Body of pancreas (tissue), 4 donors: ENCODE measurements at regions not wholly inside any gene's neighbourhood (a gene's known extent, or its start where the extent isn't known, plus 50 kb on each side); places are given as distances from the start of the nearest gene placed in this dataset.

ENCODE experiments used
- ATAC-seq: fragments of 150-250 bp; one replicate; pipeline ENCODE4 v1.9.1; 2016
- DNase-seq, 4 donors: peaks; one replicate each; pipeline ENCODE4 v3.0.0-alpha.2; 2019
- H3K27ac ChIP-seq, 4 donors: fragments of 200-600 bp; sonication (generic); 1 replicate in 3 of 4; 2 replicates in 1 of 4; pipeline versions ENCODE4 v1.5.1 to v1.6.1; 2016 to 2019; ENCODE audit warnings: mild to moderate bottlenecking in 1 of 4, mixed read lengths in 1 of 4, moderate library complexity in 1 of 4
- H3K27me3 ChIP-seq, 2 donors: fragments of 200-600 bp; sonication (generic); one replicate each; pipeline ENCODE4 v1.6.0; 2016; ENCODE audit warnings: mild to moderate bottlenecking in 1 of 2
- H3K36me3 ChIP-seq, 2 donors: fragments of 200-600 bp; sonication (generic); replicated peaks in 1 of 2; 2 replicates each; pipeline ENCODE4 v1.5.1; 2016; ENCODE audit warnings: low read depth in 2 of 2; ENCODE audit not compliant: insufficient read depth in 1 of 2
- H3K4me1 ChIP-seq: fragments of 200-600 bp; sonication (generic); one replicate; pipeline ENCODE4 v1.6.0; 2016
- H3K4me3 ChIP-seq, 2 donors: fragments of 200-600 bp; sonication (generic); 1 replicate in 1 of 2; 2 replicates in 1 of 2; pipeline ENCODE4 v1.5.1; 2016 to 2019
- H3K9me3 ChIP-seq, 3 donors: fragments of 200-600 bp; sonication (generic); 1 replicate in 2 of 3; 2 replicates in 1 of 3; pipeline ENCODE4 v1.5.1; 2016
- CTCF ChIP-seq, 7 experiments: fragments of 450-650 bp in 4 of 7; fragments of 200-600 bp in 3 of 7; sonication (generic) in 3 of 7; IDR thresholded peaks; one replicate each; pipeline ENCODE4 v1.5.1; 2016 to 2019; ENCODE audit warnings: antibody characterized with exemption in 7 of 7
- POLR2A ChIP-seq, 3 donors: fragments of 450-650 bp; IDR thresholded peaks; one replicate each; pipeline ENCODE4 v1.6.1; 2016; ENCODE audit warnings: antibody characterized with exemption in 3 of 3, mild to moderate bottlenecking in 2 of 3
- WGBS, 2 donors: methylation state at CpG; one replicate each; pipeline ENCODE4 v1.1.5; 2017; 5-methylcytosine and 5-hydroxymethylcytosine counted together
- intact Hi-C: fragments of 100-400 bp; cut with DNase I; formaldehyde crosslinking; loops from one replicate; pipeline ENCODE4 v1.15.1; 2023

GRCh38 chr4:123750044-123750443 lies 353.4 kb downstream of the SPRY1 start:
- ATAC-seq (no peak), DNase-seq (no peak)
- H3K27me3 ChIP-seq, result no peaks in the 10 kb centered on the region
- H3K27ac ChIP-seq, result no peak overlapping the region
- peaks cover 1% of the 10 kb centered on the region for H3K4me1 ChIP-seq
- intact Hi-C loops, result no loop called here
- H3K36me3 ChIP-seq, result no peaks in the 10 kb centered on the region
- H3K9me3 ChIP-seq, result no peaks in the 10 kb centered on the region
- 40 to 70% methylated on average over 3 of the region's 3 CpGs for WGBS, 2 donors
- no peak for TF ChIP-seq POLR2A (IDR thresholded peaks at IDR 0.05)
- TF ChIP-seq CTCF (IDR thresholded peaks at IDR 0.05), result no peak
- no peak overlapping the region for H3K4me3 ChIP-seq

- no peak for TF ChIP-seq POLR2A (IDR thresholded peaks at IDR 0.05)
- TF ChIP-seq CTCF (IDR thresholded peaks at IDR 0.05), result no peak
- H3K27me3 ChIP-seq, result no peaks in the 10 kb centered on the region
- no peaks in the 10 kb centered on the region for H3K4me1 ChIP-seq
- 68 to 83% methylated on average over 2 of the region's 2 CpGs for WGBS, 2 donors
- ATAC-seq (no peak), DNase-seq (no peak)
- H3K27ac ChIP-seq, result no peak overlapping the region
- no peaks in the 10 kb centered on the region for H3K9me3 ChIP-seq
- intact Hi-C loops, result no loop called here
- H3K4me3 ChIP-seq, result no peak overlapping the region
- H3K36me3 ChIP-seq, result no peaks in the 10 kb centered on the region
Measured at GRCh38 chr4:123755655-123756054, 359.1 kb downstream of the SPRY1 start.

- no peaks in the 10 kb centered on the region for H3K9me3 ChIP-seq
- DNase-seq, result no peak
- no peak for TF ChIP-seq CTCF (IDR thresholded peaks at IDR 0.05)
- no peak for TF ChIP-seq POLR2A (IDR thresholded peaks at IDR 0.05)
- no peaks in the 10 kb centered on the region for H3K27me3 ChIP-seq
- WGBS, 2 donors, result 57 to 64% methylated on average over 2 of the region's 2 CpGs
- ATAC-seq, result no peak
- no peaks in the 10 kb centered on the region for H3K36me3 ChIP-seq
- no peak overlapping the region for H3K27ac ChIP-seq
- no peaks in the 10 kb centered on the region for H3K4me1 ChIP-seq
- no peak overlapping the region for H3K4me3 ChIP-seq
- intact Hi-C loops, result no loop called here
Measured at GRCh38 chr4:123767806-123768205, 371.2 kb downstream of the SPRY1 start.

- intact Hi-C loops, result loop anchor here (10.0 kb wide), 1 partner anchor 494 kb away; no protein-coding TSS in a partner anchor
- Histone ChIP-seq H3K4me3 (no peak overlapping the region), H3K36me3 (no peaks in the 10 kb centered on the region), H3K27me3 (no peaks in the 10 kb centered on the region), H3K27ac (no peak overlapping the region), H3K9me3 (no peaks in the 10 kb centered on the region), H3K4me1 (no peaks in the 10 kb centered on the region)
- TF ChIP-seq CTCF (IDR thresholded peaks at IDR 0.05), result no peak
- no peak for TF ChIP-seq POLR2A (IDR thresholded peaks at IDR 0.05)
- ATAC-seq (no peak), DNase-seq (no peak)
- 90 to 91% methylated on average over 3 of the region's 3 CpGs for WGBS, 2 donors
Measured at GRCh38 chr4:123770884-123771283, 374.3 kb downstream of the SPRY1 start.

- Histone ChIP-seq H3K27me3 (no peaks in the 10 kb centered on the region), H3K36me3 (no peaks in the 10 kb centered on the region), H3K4me3 (no peak overlapping the region), H3K27ac (no peak overlapping the region), H3K4me1 (no peaks in the 10 kb centered on the region), H3K9me3 (no peaks in the 10 kb centered on the region)
- intact Hi-C loops, result loop anchor here (10.0 kb wide), 1 partner anchor 489 kb away; no protein-coding TSS in a partner anchor
- DNase-seq, result no peak
- 87 to 89% methylated on average over 1 of the region's 1 CpG for WGBS, 2 donors
- TF ChIP-seq CTCF (IDR thresholded peaks at IDR 0.05) (no peak), POLR2A (IDR thresholded peaks at IDR 0.05) (no peak)
- ATAC-seq, result no peak
Measured at GRCh38 chr4:123776267-123776666, 379.7 kb downstream of the SPRY1 start.
